H7 (cell line): ENCODE measurements at regions not wholly inside any gene's neighbourhood (a gene's known extent, or its start where the extent isn't known, plus 50 kb on each side); places are given as distances from the start of the nearest gene placed in this dataset.

Experiments used
- DNase-seq: peaks from one replicate; pipeline ENCODE4 v3.0.0; 2012
- H3K27me3 ChIP-seq: 2 replicates; pipeline ENCODE4 v1.6.0; 2011; ENCODE audit warnings: mild to moderate bottlenecking, low read length; ENCODE audit not compliant: control insufficient read depth, insufficient read depth
- H3K36me3 ChIP-seq: replicated peaks from 2 replicates; pipeline ENCODE4 v1.5.1; 2011; ENCODE audit warnings: low read length; ENCODE audit not compliant: control insufficient read depth, insufficient read depth
- H3K4me3 ChIP-seq: 2 replicates; pipeline ENCODE4 v1.5.1; 2011; ENCODE audit warnings: low read depth, mild to moderate bottlenecking, control low read depth, low read length, moderate library complexity; ENCODE audit not compliant: insufficient read depth

DNA sequence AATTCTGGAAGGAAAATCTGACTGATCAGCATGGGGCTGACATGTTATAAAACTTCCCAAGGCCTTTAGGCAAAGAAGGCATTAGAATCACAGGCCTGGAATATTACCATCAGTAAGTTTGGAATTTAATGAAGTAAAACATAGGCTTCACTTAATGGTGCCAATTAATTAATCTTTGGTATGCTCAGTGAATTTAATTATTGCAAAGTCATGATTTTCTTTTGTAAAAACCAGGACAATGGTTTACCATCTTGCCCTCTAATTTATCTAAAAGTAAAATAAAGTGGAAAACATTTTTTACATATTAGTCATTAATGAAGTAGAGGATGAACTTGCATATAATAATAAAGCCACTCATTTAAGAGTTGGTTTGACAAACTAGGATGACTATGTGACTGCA, 220.3 kb downstream of the SEC23IP start:
- no peaks in the 10 kb centered on the region for H3K36me3 ChIP-seq
- H3K27me3 ChIP-seq: no peaks in the 10 kb centered on the region
- H3K4me3 ChIP-seq: no peak overlapping the region
- no peak for DNase-seq

- Histone ChIP-seq H3K36me3 (no peaks in the 10 kb centered on the region), H3K27me3 (no peaks in the 10 kb centered on the region), H3K4me3 (no peak overlapping the region)
- DNase-seq: no peak
These were observed 223.4 kb downstream of the SEC23IP start for GRCh38 chr10:120115959-120116358.

- DNase-seq: no peak
- Histone ChIP-seq H3K4me3 (no peak overlapping the region), H3K36me3 (no peaks in the 10 kb centered on the region)
These were observed 229.2 kb downstream of the SEC23IP start for GRCh38 chr10:120121768-120122167.

GRCh38 chr10:120131183-120131582, 238.7 kb downstream of the SEC23IP start:
- no peaks in the 10 kb centered on the region for H3K27me3 ChIP-seq
- DNase-seq: peak; percentile 66
- H3K36me3 ChIP-seq: no peaks in the 10 kb centered on the region
- H3K4me3 ChIP-seq: no peak overlapping the region

More at GRCh38 chr10:120121768-120122167, 229.2 kb downstream of the SEC23IP start:
- no peaks in the 10 kb centered on the region for H3K27me3 ChIP-seq

- Histone ChIP-seq H3K27me3 (no peaks in the 10 kb centered on the region), H3K36me3 (no peaks in the 10 kb centered on the region), H3K4me3 (no peak overlapping the region)
- no peak for DNase-seq
These were observed 240.3 kb downstream of the SEC23IP start for GRCh38 chr10:120132811-120133210.

- DNase-seq: no peak
- Histone ChIP-seq H3K4me3 (no peak overlapping the region), H3K36me3 (no peaks in the 10 kb centered on the region), H3K27me3 (no peaks in the 10 kb centered on the region)
These were observed 246.2 kb downstream of the SEC23IP start for GRCh38 chr10:120138689-120139088.

- Histone ChIP-seq H3K4me3 (no peak overlapping the region), H3K27me3 (no peaks in the 10 kb centered on the region), H3K36me3 (no peaks in the 10 kb centered on the region)
- DNase-seq: no peak
These were observed 252.6 kb downstream of the SEC23IP start for GRCh38 chr10:120145107-120145506.

- Histone ChIP-seq H3K36me3 (no peaks in the 10 kb centered on the region), H3K4me3 (no peak overlapping the region)
These were observed 264.2 kb downstream of the SEC23IP start for GRCh38 chr10:120156614-120157274.

DNA sequence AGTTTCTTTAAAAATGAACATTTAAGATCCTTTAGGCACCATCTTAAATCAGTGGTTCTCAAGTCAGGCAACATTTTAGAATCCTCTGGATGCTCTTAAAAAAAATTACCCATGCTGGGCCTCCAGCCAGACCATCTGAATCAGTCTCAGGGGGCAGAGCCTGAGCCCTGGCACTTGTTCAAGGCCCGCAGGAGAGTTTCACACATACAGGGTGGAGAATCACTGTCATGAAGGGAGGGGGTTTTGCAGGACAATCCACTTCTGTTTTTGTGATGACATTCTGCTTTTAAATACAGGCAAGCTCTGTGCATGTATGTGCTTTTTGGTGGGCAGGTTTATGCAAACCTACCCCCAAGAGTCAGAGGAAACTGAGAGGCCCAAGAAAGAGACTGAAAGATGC, 268.6 kb downstream of the SEC23IP start:
- no peak for DNase-seq
- no peaks in the 10 kb centered on the region for H3K36me3 ChIP-seq
- H3K4me3 ChIP-seq: no peak overlapping the region
- H3K27me3 ChIP-seq: no peaks in the 10 kb centered on the region

More at GRCh38 chr10:120156614-120157274, 264.2 kb downstream of the SEC23IP start:
- DNase-seq: no peak
- H3K27me3 ChIP-seq: no peaks in the 10 kb centered on the region

DNA sequence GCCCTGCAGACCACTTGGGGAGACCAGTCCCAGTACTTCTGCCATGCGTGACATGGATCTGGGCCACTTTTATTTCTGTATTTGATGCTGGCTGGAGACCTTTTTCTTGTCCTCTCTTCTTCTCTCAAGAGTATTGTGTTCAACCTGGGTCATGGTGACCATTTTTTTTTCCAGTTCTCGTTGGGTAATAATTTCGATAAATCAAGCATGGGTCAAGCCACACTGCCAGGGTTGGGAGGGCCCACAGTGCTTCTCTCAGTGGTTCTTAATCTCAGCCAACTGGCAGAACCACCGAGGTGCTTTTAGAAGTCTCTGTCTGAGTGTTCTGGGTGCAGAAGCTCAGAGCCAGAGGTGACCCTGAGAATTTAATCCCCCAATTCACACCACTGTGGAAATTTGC, 269.9 kb downstream of the SEC23IP start:
- no peaks in the 10 kb centered on the region for H3K36me3 ChIP-seq
- DNase-seq: no peak
- no peaks in the 10 kb centered on the region for H3K27me3 ChIP-seq
- H3K4me3 ChIP-seq: no peak overlapping the region

DNA sequence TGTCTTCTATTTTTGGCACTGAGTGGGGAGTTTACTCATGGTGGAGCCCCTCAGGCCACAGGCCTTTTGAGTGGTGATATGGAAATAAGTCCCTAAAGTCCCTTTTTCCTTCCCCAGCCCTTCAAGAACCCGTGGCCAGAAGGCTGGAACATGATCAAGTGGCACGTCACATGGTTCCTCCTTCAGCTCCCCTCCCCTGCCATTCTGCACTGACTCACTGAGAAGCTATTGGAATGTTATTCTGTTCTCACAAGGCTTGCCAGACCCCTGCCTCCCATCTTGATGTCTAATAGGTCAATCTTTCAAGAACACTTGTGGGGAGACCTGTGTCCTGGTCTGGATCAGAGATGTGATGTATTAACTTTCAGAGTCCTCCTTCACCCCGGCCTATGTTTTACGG, 279.8 kb downstream of the SEC23IP start:
- no peak for DNase-seq
- no peaks in the 10 kb centered on the region for H3K36me3 ChIP-seq
- H3K4me3 ChIP-seq: no peak overlapping the region
- no peaks in the 10 kb centered on the region for H3K27me3 ChIP-seq

DNA sequence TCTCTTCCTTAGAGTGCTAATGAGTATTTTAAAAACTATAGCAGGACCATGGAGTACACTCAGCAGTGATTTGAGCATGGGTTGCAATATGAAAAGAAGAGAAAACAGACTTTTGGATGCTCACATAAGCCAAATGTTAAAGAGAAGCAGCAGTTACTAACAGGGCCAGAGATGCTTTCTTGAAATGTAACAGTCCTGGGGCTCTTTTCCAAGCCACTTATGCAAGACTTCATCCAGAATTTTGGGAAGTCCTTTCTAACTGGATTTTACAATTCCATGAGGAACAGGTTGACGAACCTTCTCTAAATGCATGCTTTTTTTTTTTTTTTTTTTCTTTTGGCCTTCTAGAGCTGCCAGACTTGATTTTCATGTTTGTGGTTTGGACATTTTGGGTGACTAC, 282.0 kb downstream of the SEC23IP start:
- H3K27me3 ChIP-seq: no peaks in the 10 kb centered on the region
- no peaks in the 10 kb centered on the region for H3K36me3 ChIP-seq
- H3K4me3 ChIP-seq: no peak overlapping the region
- no peak for DNase-seq

DNA sequence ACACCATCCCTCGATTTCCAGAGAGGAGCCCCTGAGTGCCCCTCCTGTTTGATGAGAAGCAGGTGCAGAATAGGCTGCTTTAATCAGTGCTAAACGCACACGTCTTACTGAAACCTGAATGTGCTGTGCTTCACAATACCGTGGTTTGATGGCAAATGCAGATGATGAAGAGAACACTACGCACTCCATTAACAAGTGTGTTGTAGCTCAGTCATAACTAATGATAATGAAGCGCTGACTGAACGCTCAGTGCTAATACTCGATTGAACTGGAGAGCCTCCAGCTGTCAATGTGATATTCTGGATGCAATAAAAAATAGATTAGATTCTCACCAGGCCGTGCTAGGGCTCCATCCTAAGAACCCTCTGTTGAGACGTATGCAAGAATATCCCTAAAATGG, 279.7 kb upstream of the PLPP4 start:
- DNase-seq: no peak

GRCh38 chr10:120180160-120180559, 276.9 kb upstream of the PLPP4 start:
- no peaks in the 10 kb centered on the region for H3K36me3 ChIP-seq
- H3K4me3 ChIP-seq: no peak overlapping the region
- DNase-seq: no peak
- H3K27me3 ChIP-seq: no peaks in the 10 kb centered on the region

More for the DNA sequence above, 279.7 kb upstream of the PLPP4 start:
- no peaks in the 10 kb centered on the region for H3K27me3 ChIP-seq
- no peaks in the 10 kb centered on the region for H3K36me3 ChIP-seq
- no peak overlapping the region for H3K4me3 ChIP-seq

DNA sequence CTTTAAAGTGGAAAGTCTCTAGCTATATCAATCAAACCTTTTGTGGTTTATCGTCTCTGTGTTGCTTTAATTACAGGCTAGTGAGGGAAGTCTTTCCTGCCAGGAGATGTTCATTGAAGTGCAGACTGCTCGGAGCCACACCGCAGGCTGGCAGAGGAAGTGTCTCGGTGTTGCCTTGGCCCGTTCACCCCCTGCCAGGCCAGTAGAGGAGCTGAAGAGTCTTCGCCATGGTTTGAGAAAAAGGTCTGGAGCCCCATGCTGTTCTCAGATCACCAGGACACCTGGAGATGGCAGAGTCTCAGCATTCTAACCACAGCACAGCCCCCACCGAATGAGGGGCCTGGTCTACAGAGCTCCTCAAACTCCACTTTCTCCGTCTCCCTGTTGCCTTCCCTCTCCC, 275.9 kb upstream of the PLPP4 start:
- H3K27me3 ChIP-seq: no peaks in the 10 kb centered on the region
- no peaks in the 10 kb centered on the region for H3K36me3 ChIP-seq
- H3K4me3 ChIP-seq: no peak overlapping the region
- DNase-seq: peak; percentile 11

DNA sequence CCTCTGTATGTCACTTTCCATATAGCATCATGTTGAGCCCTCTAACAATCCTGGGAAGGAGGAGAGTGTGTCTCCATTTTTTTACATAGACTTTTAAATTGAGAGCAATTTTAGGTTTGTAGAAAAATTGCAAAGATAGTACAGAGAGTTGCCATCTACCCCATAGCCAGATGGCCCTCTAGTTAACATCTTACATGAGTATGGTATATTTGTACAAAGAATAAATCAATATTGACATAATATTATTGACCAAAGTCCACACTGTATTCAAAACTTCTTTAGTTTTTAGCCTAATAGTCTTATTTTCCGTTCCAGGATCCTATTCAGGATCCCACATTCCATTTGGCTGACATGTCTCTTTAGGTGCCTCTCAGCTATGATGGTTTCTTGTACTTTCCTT, 274.6 kb upstream of the PLPP4 start:
- no peak for DNase-seq
- Histone ChIP-seq H3K27me3 (no peaks in the 10 kb centered on the region), H3K36me3 (no peaks in the 10 kb centered on the region), H3K4me3 (no peak overlapping the region)
